Loucy (cell line): ENCODE measurements at regions not wholly inside any gene's neighbourhood (a gene's known extent, or its start where the extent isn't known, plus 50 kb on each side); places are given as distances from the start of the nearest gene placed in this dataset.

ENCODE experiments used
- EZH2phosphoT487 ChIP-seq: fragments of 200-600 bp; IDR thresholded peaks from 2 replicates; pipeline ENCODE4 v1.6.1; 2018; ENCODE audit warnings: antibody characterized with exemption, mild to moderate bottlenecking, moderate library complexity, borderline replicate concordance
- TF ChIP-seq, protein P1 (sequence below): fragments of 200-600 bp; sonication (generic); conservative IDR thresholded peaks from 2 replicates; pipeline ENCODE4 v1.5.1; 2014; ENCODE audit warnings: mild to moderate bottlenecking, antibody characterized with exemption, low read length

DNA sequence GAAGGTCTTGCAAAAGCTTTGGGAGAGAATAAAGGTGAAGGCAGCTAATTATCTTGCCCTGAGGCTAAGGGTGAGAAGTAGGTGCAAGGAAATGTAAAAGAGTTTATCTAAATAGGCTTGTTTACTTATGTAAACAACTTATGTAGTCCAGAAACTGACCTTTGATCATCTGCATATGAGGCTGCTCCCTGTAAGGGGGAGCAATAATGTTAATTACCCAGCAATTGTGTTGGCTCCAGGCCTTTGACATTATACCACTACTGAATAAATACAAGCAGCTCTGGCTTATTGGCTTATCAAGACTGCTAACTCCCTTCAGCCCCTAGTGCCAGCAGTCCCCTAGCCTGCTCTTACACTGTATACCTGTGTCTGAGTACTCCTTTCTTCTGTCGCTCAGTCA lies 303.7 kb upstream of the GNPDA2 start:
- TF ChIP-seq, protein P1, sequence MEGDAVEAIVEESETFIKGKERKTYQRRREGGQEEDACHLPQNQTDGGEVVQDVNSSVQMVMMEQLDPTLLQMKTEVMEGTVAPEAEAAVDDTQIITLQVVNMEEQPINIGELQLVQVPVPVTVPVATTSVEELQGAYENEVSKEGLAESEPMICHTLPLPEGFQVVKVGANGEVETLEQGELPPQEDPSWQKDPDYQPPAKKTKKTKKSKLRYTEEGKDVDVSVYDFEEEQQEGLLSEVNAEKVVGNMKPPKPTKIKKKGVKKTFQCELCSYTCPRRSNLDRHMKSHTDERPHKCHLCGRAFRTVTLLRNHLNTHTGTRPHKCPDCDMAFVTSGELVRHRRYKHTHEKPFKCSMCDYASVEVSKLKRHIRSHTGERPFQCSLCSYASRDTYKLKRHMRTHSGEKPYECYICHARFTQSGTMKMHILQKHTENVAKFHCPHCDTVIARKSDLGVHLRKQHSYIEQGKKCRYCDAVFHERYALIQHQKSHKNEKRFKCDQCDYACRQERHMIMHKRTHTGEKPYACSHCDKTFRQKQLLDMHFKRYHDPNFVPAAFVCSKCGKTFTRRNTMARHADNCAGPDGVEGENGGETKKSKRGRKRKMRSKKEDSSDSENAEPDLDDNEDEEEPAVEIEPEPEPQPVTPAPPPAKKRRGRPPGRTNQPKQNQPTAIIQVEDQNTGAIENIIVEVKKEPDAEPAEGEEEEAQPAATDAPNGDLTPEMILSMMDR: no peak
- TF ChIP-seq EZH2phosphoT487: no peak
